ENCODE measurements at regions not wholly inside any gene's neighbourhood (a gene's known extent, or its start where the extent isn't known, plus 50 kb on each side); places are given as distances from the start of the nearest gene placed in this dataset.

GRCh38 chr5:54885636-54886035 is 99.8 kb downstream of the ESM1 start:
- no peak for DNase-seq
- POLR2A ChIA-PET, result no interaction called here
- H3K36me3 ChIP-seq (ENCODE audit: control insufficient read depth in 4 of 4, insufficient read depth in 4 of 4, low read length in 3 of 4), result no peaks in the 10 kb centered on the region
- CTCF ChIA-PET, result interaction anchor here (1.0 to 2.3 kb wide), 4 partner anchors 8 to 21 kb away, joined by 3 to 6 read pairs (median 4); no protein-coding TSS in a partner anchor
- H3K4me1 ChIP-seq (ENCODE audit: control extremely low read depth in 1 of 4, control insufficient read depth in 4 of 4, insufficient read depth in 4 of 4, low read length in 3 of 4), result peaks cover 0 to 14% (median 12%) of the 10 kb centered on the region in 4 experiments
- WGBS (ENCODE audit: insufficient coverage), result 100% methylated on average over 1 of the region's 3 CpGs
- H3K27me3 ChIP-seq (replicated peaks in 2 of 5; ENCODE audit: control insufficient read depth in 4 of 5, insufficient read depth in 5 of 5, low read length in 4 of 5), result peaks cover 13 to 52% (median 38%) of the 10 kb centered on the region in 5 experiments
- H3K27ac ChIP-seq (ENCODE audit: insufficient read depth in 1 of 2, low read depth in 1 of 2, low read length in 2 of 2, poor library complexity in 1 of 2, severe bottlenecking in 2 of 2), result no peak overlapping the region
- peaks cover 0 to 2% (median 0%) of the 10 kb centered on the region in 5 experiments for H3K9me3 ChIP-seq (ENCODE audit: control extremely low read depth in 1 of 5, control insufficient read depth in 4 of 5, insufficient read depth in 2 of 5, low read depth in 1 of 5, low read length in 4 of 5)
- no peak overlapping the region for H3K4me3 ChIP-seq (ENCODE audit: control insufficient read depth in 1 of 7, extremely low read depth in 1 of 7, insufficient read depth in 4 of 7, low read depth in 2 of 7, low read length in 6 of 7)

DNA sequence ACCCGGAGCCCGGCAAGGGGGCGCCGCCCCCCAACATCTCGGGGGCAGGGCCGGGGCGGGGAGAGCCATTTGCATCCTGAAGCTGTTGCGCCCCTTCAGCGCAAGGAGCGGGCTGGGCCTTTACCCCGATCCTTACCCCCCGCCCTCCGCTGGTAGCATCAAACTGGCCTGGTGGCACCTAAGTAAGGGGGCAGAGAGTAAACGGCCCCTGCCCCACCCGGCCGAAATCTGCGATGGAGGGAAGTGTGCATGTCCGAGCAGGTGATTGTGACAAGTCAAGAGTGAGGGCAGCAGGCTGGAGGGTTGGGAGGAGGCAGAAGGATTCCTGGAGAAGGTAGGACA is 101.2 kb downstream of the ESM1 start:
- no peaks in the 10 kb centered on the region for H3K36me3 ChIP-seq (ENCODE audit: control insufficient read depth in 4 of 4, insufficient read depth in 4 of 4, low read length in 3 of 4)
- DNase-seq, result no peak
- CTCF ChIA-PET, result interaction anchor here (1.1 to 2.3 kb wide), 2 partner anchors 10 to 268 kb away, joined by 3 to 6 read pairs; no protein-coding TSS in a partner anchor
- peaks cover 0 to 2% (median 0%) of the 10 kb centered on the region in 5 experiments for H3K9me3 ChIP-seq (ENCODE audit: control extremely low read depth in 1 of 5, control insufficient read depth in 4 of 5, insufficient read depth in 2 of 5, low read depth in 1 of 5, low read length in 4 of 5)
- peak overlapping the region in 5 of 7 experiments; percentile 53 to 75 (median 58) for H3K4me3 ChIP-seq (ENCODE audit: control insufficient read depth in 1 of 7, extremely low read depth in 1 of 7, insufficient read depth in 4 of 7, low read depth in 2 of 7, low read length in 6 of 7)
- no peak overlapping the region for H3K27ac ChIP-seq (ENCODE audit: insufficient read depth in 1 of 2, low read depth in 1 of 2, low read length in 2 of 2, poor library complexity in 1 of 2, severe bottlenecking in 2 of 2)
- POLR2A ChIA-PET, result no interaction called here
- WGBS (ENCODE audit: insufficient coverage), result 35% methylated on average over 12 of the region's 18 CpGs
- peaks cover 13 to 54% (median 38%) of the 10 kb centered on the region in 5 experiments for H3K27me3 ChIP-seq (replicated peaks in 2 of 5; ENCODE audit: control insufficient read depth in 4 of 5, insufficient read depth in 5 of 5, low read length in 4 of 5)
- H3K4me1 ChIP-seq (ENCODE audit: control extremely low read depth in 1 of 4, control insufficient read depth in 4 of 4, insufficient read depth in 4 of 4, low read length in 3 of 4), result peaks cover 0 to 14% (median 12%) of the 10 kb centered on the region in 4 experiments

GRCh38 chr5:54883374-54884194 is 101.8 kb downstream of the ESM1 start:
- H3K4me1 ChIP-seq (ENCODE audit: control extremely low read depth in 1 of 4, control insufficient read depth in 4 of 4, insufficient read depth in 4 of 4, low read length in 3 of 4), result peaks cover 0 to 14% (median 12%) of the 10 kb centered on the region in 4 experiments
- H3K27me3 ChIP-seq (replicated peaks in 2 of 5; ENCODE audit: control insufficient read depth in 4 of 5, insufficient read depth in 5 of 5, low read length in 4 of 5), result peaks cover 13 to 54% (median 38%) of the 10 kb centered on the region in 5 experiments
- H3K36me3 ChIP-seq (ENCODE audit: control insufficient read depth in 4 of 4, insufficient read depth in 4 of 4, low read length in 3 of 4), result no peaks in the 10 kb centered on the region
- peaks cover 0 to 2% (median 0%) of the 10 kb centered on the region in 5 experiments for H3K9me3 ChIP-seq (ENCODE audit: control extremely low read depth in 1 of 5, control insufficient read depth in 4 of 5, insufficient read depth in 2 of 5, low read depth in 1 of 5, low read length in 4 of 5)
- 2% methylated on average over 59 of the region's 75 CpGs for WGBS (ENCODE audit: insufficient coverage)
- DNase-seq, result peak in 1 of 3 donors; percentile 39
- H3K27ac ChIP-seq (ENCODE audit: insufficient read depth in 1 of 2, low read depth in 1 of 2, low read length in 2 of 2, poor library complexity in 1 of 2, severe bottlenecking in 2 of 2), result no peak overlapping the region
- CTCF ChIA-PET, result interaction anchor here (1.1 to 2.3 kb wide), 2 partner anchors 10 to 268 kb away, joined by 3 to 6 read pairs; no protein-coding TSS in a partner anchor
- H3K4me3 ChIP-seq (ENCODE audit: control insufficient read depth in 1 of 7, extremely low read depth in 1 of 7, insufficient read depth in 4 of 7, low read depth in 2 of 7, low read length in 6 of 7), result peak overlapping the region; percentile 38 to 75 (median 53)
- POLR2A ChIA-PET, result no interaction called here

DNA sequence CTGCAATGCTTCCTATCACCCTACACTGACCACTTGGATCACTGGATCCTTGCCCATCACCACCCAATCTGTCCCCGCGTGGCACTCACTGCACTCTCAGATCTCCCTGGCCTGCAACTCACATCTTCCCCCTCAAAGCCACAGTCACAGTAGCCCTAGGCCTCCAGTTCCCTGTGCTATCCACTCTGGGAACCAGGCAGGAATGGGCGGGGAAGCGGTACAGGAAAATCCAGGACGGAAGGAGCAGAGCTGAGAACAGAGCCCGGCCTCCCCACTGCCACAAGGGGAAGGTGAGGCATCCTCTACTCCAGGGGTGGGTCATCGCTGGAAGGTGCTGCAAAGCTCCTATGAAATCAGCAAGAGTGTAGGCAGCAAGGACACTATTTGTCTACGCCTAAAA is 102.6 kb downstream of the ESM1 start:
- ChIA-PET CTCF (no interaction called here), POLR2A (no interaction called here)
- Histone ChIP-seq H3K9me3 (ENCODE audit: control extremely low read depth in 1 of 5, control insufficient read depth in 4 of 5, insufficient read depth in 2 of 5, low read depth in 1 of 5, low read length in 4 of 5) (peaks cover 0 to 2% (median 0%) of the 10 kb centered on the region in 5 experiments), H3K27me3 (replicated peaks in 2 of 5; ENCODE audit: control insufficient read depth in 4 of 5, insufficient read depth in 5 of 5, low read length in 4 of 5) (peaks cover 13 to 54% (median 34%) of the 10 kb centered on the region in 5 experiments), H3K27ac (ENCODE audit: insufficient read depth in 1 of 2, low read depth in 1 of 2, low read length in 2 of 2, poor library complexity in 1 of 2, severe bottlenecking in 2 of 2) (no peak overlapping the region), H3K4me3 (ENCODE audit: control insufficient read depth in 1 of 7, extremely low read depth in 1 of 7, insufficient read depth in 4 of 7, low read depth in 2 of 7, low read length in 6 of 7) (no peak overlapping the region), H3K4me1 (ENCODE audit: control extremely low read depth in 1 of 4, control insufficient read depth in 4 of 4, insufficient read depth in 4 of 4, low read length in 3 of 4) (peaks cover 0 to 14% (median 12%) of the 10 kb centered on the region in 4 experiments), H3K36me3 (ENCODE audit: control insufficient read depth in 4 of 4, insufficient read depth in 4 of 4, low read length in 3 of 4) (no peaks in the 10 kb centered on the region)
- DNase-seq, result no peak
- WGBS (ENCODE audit: insufficient coverage), result 91% methylated on average over 7 of the region's 8 CpGs

- Histone ChIP-seq H3K4me1 (ENCODE audit: control extremely low read depth in 1 of 4, control insufficient read depth in 4 of 4, insufficient read depth in 4 of 4, low read length in 3 of 4) (peaks cover 0 to 14% (median 12%) of the 10 kb centered on the region in 4 experiments), H3K4me3 (ENCODE audit: control insufficient read depth in 1 of 7, extremely low read depth in 1 of 7, insufficient read depth in 4 of 7, low read depth in 2 of 7, low read length in 6 of 7) (no peak overlapping the region), H3K27me3 (replicated peaks in 2 of 5; ENCODE audit: control insufficient read depth in 4 of 5, insufficient read depth in 5 of 5, low read length in 4 of 5) (peaks cover 13 to 54% (median 34%) of the 10 kb centered on the region in 5 experiments), H3K36me3 (ENCODE audit: control insufficient read depth in 4 of 4, insufficient read depth in 4 of 4, low read length in 3 of 4) (no peaks in the 10 kb centered on the region), H3K27ac (ENCODE audit: insufficient read depth in 1 of 2, low read depth in 1 of 2, low read length in 2 of 2, poor library complexity in 1 of 2, severe bottlenecking in 2 of 2) (no peak overlapping the region), H3K9me3 (ENCODE audit: control extremely low read depth in 1 of 5, control insufficient read depth in 4 of 5, insufficient read depth in 2 of 5, low read depth in 1 of 5, low read length in 4 of 5) (peaks cover 0 to 2% (median 0%) of the 10 kb centered on the region in 5 experiments)
- CTCF ChIA-PET, result interaction anchor here (1.0 kb wide), 1 partner anchor 12 kb away, joined by 3 read pairs; no protein-coding TSS in a partner anchor
- DNase-seq, result no peak
- POLR2A ChIA-PET, result no interaction called here
- 100% methylated on average over 2 of the region's 4 CpGs for WGBS (ENCODE audit: insufficient coverage)
Measured at GRCh38 chr5:54882101-54882500, 103.3 kb downstream of the ESM1 start.

DNA sequence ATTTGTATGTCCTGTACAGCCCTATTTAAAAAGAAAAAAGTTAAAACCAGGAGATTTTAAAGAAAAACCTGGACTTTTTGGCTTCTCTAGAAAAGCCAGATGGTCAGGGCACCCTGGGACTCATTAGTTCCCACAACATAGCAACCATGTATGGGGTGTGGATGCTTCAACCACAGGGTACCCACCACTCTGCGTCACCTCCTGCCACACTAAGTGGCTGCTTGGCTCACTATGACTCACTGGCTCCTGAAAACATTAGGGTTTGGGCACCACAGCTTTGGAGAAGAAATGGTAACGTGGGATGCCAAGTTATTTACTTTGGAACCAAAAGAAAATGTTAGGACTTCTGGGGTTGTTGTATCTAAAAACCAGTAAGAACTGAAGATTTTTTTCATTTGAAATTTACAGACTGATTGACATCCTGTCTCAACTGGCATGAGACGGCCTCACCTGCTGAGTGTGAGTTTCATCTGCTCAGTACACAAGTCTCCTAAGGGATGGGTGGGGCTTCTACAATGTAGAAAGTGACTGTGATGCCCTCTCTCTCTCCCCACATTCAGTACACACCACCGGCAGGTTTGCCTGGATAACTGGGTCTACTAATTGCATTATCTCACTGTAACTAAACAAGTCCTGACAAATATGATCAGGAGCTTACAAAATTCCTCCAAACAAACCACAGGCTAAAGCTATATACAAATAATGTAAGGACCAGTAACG is 103.9 kb downstream of the ESM1 start:
- Histone ChIP-seq H3K27ac (ENCODE audit: insufficient read depth in 1 of 2, low read depth in 1 of 2, low read length in 2 of 2, poor library complexity in 1 of 2, severe bottlenecking in 2 of 2) (no peak overlapping the region), H3K27me3 (replicated peaks in 2 of 5; ENCODE audit: control insufficient read depth in 4 of 5, insufficient read depth in 5 of 5, low read length in 4 of 5) (peaks cover 13 to 53% (median 34%) of the 10 kb centered on the region in 5 experiments), H3K9me3 (ENCODE audit: control extremely low read depth in 1 of 5, control insufficient read depth in 4 of 5, insufficient read depth in 2 of 5, low read depth in 1 of 5, low read length in 4 of 5) (peaks cover 0 to 2% (median 0%) of the 10 kb centered on the region in 5 experiments), H3K36me3 (ENCODE audit: control insufficient read depth in 4 of 4, insufficient read depth in 4 of 4, low read length in 3 of 4) (no peaks in the 10 kb centered on the region), H3K4me3 (ENCODE audit: control insufficient read depth in 1 of 7, extremely low read depth in 1 of 7, insufficient read depth in 4 of 7, low read depth in 2 of 7, low read length in 6 of 7) (no peak overlapping the region), H3K4me1 (ENCODE audit: control extremely low read depth in 1 of 4, control insufficient read depth in 4 of 4, insufficient read depth in 4 of 4, low read length in 3 of 4) (peaks cover 0 to 14% (median 12%) of the 10 kb centered on the region in 4 experiments)
- ChIA-PET CTCF (interaction anchor here (1.0 to 1.9 kb wide), 2 partner anchors 13 to 364 kb away, joined by 3 to 8 read pairs; partner anchors contain the start of gene SNX18), POLR2A (no interaction called here)
- 100% methylated on average over 2 of the region's 5 CpGs for WGBS (ENCODE audit: insufficient coverage)
- DNase-seq, result no peak
